CD14-positive monocyte (primary cell): ENCODE measurements at regions not wholly inside any gene's neighbourhood (a gene's known extent, or its start where the extent isn't known, plus 50 kb on each side); places are given as distances from the start of the nearest gene placed in this dataset.

ENCODE experiments used
- DNase-seq, 3 donors: peaks; one replicate each; pipeline ENCODE4 v3.0.0-alpha.2; 2011 to 2022
- H2AFZ ChIP-seq: 2 replicates; pipeline ENCODE4 v1.6.0; 2012; ENCODE audit warnings: mild to moderate bottlenecking, low read depth, low read length, inconsistent platforms; ENCODE audit not compliant: insufficient read depth, poor library complexity, severe bottlenecking
- H3K27ac ChIP-seq, 2 donors: 1 replicate in 1 of 2; 2 replicates in 1 of 2; pipeline ENCODE4 v1.5.1; 2012 to 2013; ENCODE audit warnings: low read length in 2 of 2, control low read depth in 1 of 2, inconsistent platforms in 1 of 2, low read depth in 1 of 2, mild to moderate bottlenecking in 1 of 2
- H3K27me3 ChIP-seq, 2 donors: one replicate each; pipeline versions ENCODE4 v1.6.0 to v1.6.1; 2011 to 2013; ENCODE audit warnings: low read length in 2 of 2; ENCODE audit not compliant: control insufficient read depth in 2 of 2, insufficient read depth in 2 of 2
- H3K36me3 ChIP-seq, 2 donors: replicated peaks in 1 of 2; 1 replicate in 1 of 2; 2 replicates in 1 of 2; pipeline versions ENCODE4 v1.5.1 to v1.6.1; 2012 to 2013; ENCODE audit warnings: low read length in 2 of 2, control low read depth in 1 of 2, inconsistent platforms in 1 of 2, mild to moderate bottlenecking in 1 of 2; ENCODE audit not compliant: insufficient read depth in 2 of 2, control insufficient read depth in 1 of 2
- H3K4me1 ChIP-seq, 2 donors: 1 replicate in 1 of 2; 2 replicates in 1 of 2; pipeline versions ENCODE4 v1.5.1 to v1.6.1; 2012 to 2013; ENCODE audit warnings: low read length in 2 of 2, control low read depth in 1 of 2, inconsistent platforms in 1 of 2, mild to moderate bottlenecking in 1 of 2, moderate library complexity in 1 of 2; ENCODE audit not compliant: insufficient read depth in 2 of 2, control insufficient read depth in 1 of 2
- H3K4me2 ChIP-seq: replicated peaks from 2 replicates; pipeline ENCODE3; 2012; ENCODE audit warnings: low read length, moderate library complexity, mild to moderate bottlenecking; ENCODE audit not compliant: poor library complexity, severe bottlenecking; ENCODE audit errors: extremely low read depth
- H3K4me3 ChIP-seq, 3 experiments: fragments of 200-600 bp in 1 of 3; sonication (generic) in 1 of 3; replicated peaks in 1 of 3; 1 replicate in 2 of 3; 2 replicates in 1 of 3; pipeline ENCODE4 v1.5.1; 2011 to 2013; ENCODE audit warnings: low read length in 3 of 3, mild to moderate bottlenecking in 3 of 3, control low read depth in 2 of 3, low read depth in 2 of 3, inconsistent platforms in 1 of 3, moderate library complexity in 1 of 3
- H3K79me2 ChIP-seq: 2 replicates; pipeline ENCODE4 v1.6.0; 2012; ENCODE audit warnings: mild to moderate bottlenecking, control low read depth, inconsistent platforms, low read length, moderate library complexity; ENCODE audit not compliant: insufficient read depth
- H3K9ac ChIP-seq: 2 replicates; pipeline ENCODE4 v1.6.0; 2017; ENCODE audit warnings: low read length, mild to moderate bottlenecking; ENCODE audit not compliant: insufficient read depth, poor library complexity, severe bottlenecking
- H3K9me3 ChIP-seq, 2 donors: replicated peaks in 1 of 2; 1 replicate in 1 of 2; 2 replicates in 1 of 2; pipeline versions ENCODE4 v1.5.1 to v1.6.1; 2012 to 2013; ENCODE audit warnings: low read length in 2 of 2, control low read depth in 1 of 2; ENCODE audit not compliant: control insufficient read depth in 1 of 2, insufficient read depth in 1 of 2
- H4K20me1 ChIP-seq: 2 replicates; pipeline ENCODE4 v1.6.0; 2012; ENCODE audit warnings: mild to moderate bottlenecking, low read length, control low read depth, moderate library complexity; ENCODE audit not compliant: insufficient read depth
- H3K27ac Mint-ChIP-seq, 7 donors: one replicate each; pipeline ENCODE4 v1.8.0; 2020; ENCODE audit warnings: mild to moderate bottlenecking in 7 of 7, mixed read lengths in 7 of 7, moderate library complexity in 6 of 7, inconsistent platforms in 2 of 7
- H3K27me3 Mint-ChIP-seq, 3 donors: one replicate each; pipeline ENCODE4 v1.8.0; 2021 to 2022; ENCODE audit warnings: low read depth in 3 of 3, mild to moderate bottlenecking in 3 of 3, mixed read lengths in 3 of 3, moderate library complexity in 3 of 3, inconsistent platforms in 1 of 3
- H3K36me3 Mint-ChIP-seq, 2 donors: one replicate each; pipeline ENCODE4 v1.8.0; 2020; ENCODE audit warnings: mixed read lengths in 2 of 2, inconsistent platforms in 1 of 2, mild to moderate bottlenecking in 1 of 2
- H3K4me1 Mint-ChIP-seq: one replicate; pipeline ENCODE4 v1.8.0; 2020; ENCODE audit warnings: mild to moderate bottlenecking, mixed read lengths
- H3K4me3 Mint-ChIP-seq, 2 donors: one replicate each; pipeline ENCODE4 v1.8.0; 2020; ENCODE audit warnings: mild to moderate bottlenecking in 2 of 2, mixed read lengths in 2 of 2, moderate library complexity in 1 of 2
- H3K9me3 Mint-ChIP-seq, 7 donors: one replicate each; pipeline ENCODE4 v1.8.0; 2020 to 2022; ENCODE audit warnings: mixed read lengths in 7 of 7, mild to moderate bottlenecking in 6 of 7, moderate library complexity in 6 of 7, inconsistent platforms in 2 of 7
- CTCF ChIP-seq: fragments of 200-600 bp; IDR thresholded peaks from one replicate; pipeline ENCODE4 v1.8.0; 2022; ENCODE audit warnings: antibody characterized with exemption, mild to moderate bottlenecking
- WGBS: methylation state at CpG from one replicate; pipeline ENCODE4 v1.1.5; 2013; ENCODE audit warnings: missing lambda C conversion rate; ENCODE audit not compliant: insufficient coverage; 5-methylcytosine and 5-hydroxymethylcytosine counted together
- intact Hi-C, 2 donors: fragments of 100-400 bp; cut with micrococcal nuclease; formaldehyde crosslinking; loops; one replicate each; pipeline versions ENCODE4 v1.15.0 to v1.15.1; 2023

GRCh38 chr18:43869451-43870008, 592.2 kb upstream of the SYT4 start:
- Histone ChIP-seq H3K9me3 (no peaks in the 10 kb centered on the region), H3K27ac (no peak overlapping the region), H3K27me3 (no peaks in the 10 kb centered on the region), H3K4me3 (no peak overlapping the region), H3K79me2 (no peaks in the 10 kb centered on the region), H2AFZ (no peak overlapping the region), H4K20me1 (no peaks in the 10 kb centered on the region), H3K36me3 (no peaks in the 10 kb centered on the region), H3K4me2 (no peak overlapping the region), H3K9ac (no peak overlapping the region), H3K4me1 (no peaks in the 10 kb centered on the region)
- H3K36me3 Mint-ChIP-seq: no peaks in the 10 kb centered on the region
- no peaks in the 10 kb centered on the region for H3K27me3 Mint-ChIP-seq
- TF ChIP-seq CTCF: no peak
- H3K9me3 Mint-ChIP-seq: peaks cover 0 to 4% (median 2%) of the 10 kb centered on the region in 7 donors
- intact Hi-C loops: no loop called here
- H3K27ac Mint-ChIP-seq: no peak overlapping the region
- DNase-seq: no peak
- no peaks in the 10 kb centered on the region for H3K4me1 Mint-ChIP-seq
- 83% methylated on average over 1 of the region's 1 CpG for WGBS
- H3K4me3 Mint-ChIP-seq: no peak overlapping the region

- Histone ChIP-seq H3K36me3 (no peaks in the 10 kb centered on the region), H4K20me1 (no peaks in the 10 kb centered on the region), H3K4me2 (no peak overlapping the region), H3K27me3 (no peaks in the 10 kb centered on the region), H3K27ac (no peak overlapping the region), H3K79me2 (no peaks in the 10 kb centered on the region), H3K9me3 (no peaks in the 10 kb centered on the region), H2AFZ (no peak overlapping the region), H3K9ac (no peak overlapping the region), H3K4me3 (no peak overlapping the region), H3K4me1 (no peaks in the 10 kb centered on the region)
- intact Hi-C loops: no loop called here
- no peak overlapping the region for H3K27ac Mint-ChIP-seq
- H3K36me3 Mint-ChIP-seq: no peaks in the 10 kb centered on the region
- WGBS: no CpG with 5 or more reads among the region's 1 CpG
- no peak for TF ChIP-seq CTCF
- H3K4me3 Mint-ChIP-seq: no peak overlapping the region
- no peaks in the 10 kb centered on the region for H3K4me1 Mint-ChIP-seq
- no peaks in the 10 kb centered on the region for H3K27me3 Mint-ChIP-seq
- DNase-seq: no peak
- peaks cover 0 to 4% (median 2%) of the 10 kb centered on the region in 7 donors for H3K9me3 Mint-ChIP-seq
Measured at GRCh38 chr18:43870626-43871025, 593.3 kb upstream of the SYT4 start.
